Fibroblast of mammary gland (primary cell): ENCODE measurements at regions not wholly inside any gene's neighbourhood (a gene's known extent, or its start where the extent isn't known, plus 50 kb on each side); places are given as distances from the start of the nearest gene placed in this dataset.

Experiments
- DNase-seq: peaks from one replicate; pipeline ENCODE4 v3.0.0-alpha.2; 2010; ENCODE audit warnings: low read depth
- H3K4me3 ChIP-seq: 2 replicates; pipeline ENCODE4 v1.5.1; 2011; ENCODE audit warnings: low read depth, mild to moderate bottlenecking, low read length, moderate library complexity; ENCODE audit not compliant: control insufficient read depth
- TF ChIP-seq, protein P1 (sequence below): conservative IDR thresholded peaks from 2 replicates; pipeline ENCODE4 v1.5.1; 2011; ENCODE audit warnings: low read depth, low read length, inconsistent platforms; ENCODE audit not compliant: control insufficient read depth, insufficient read depth

DNA sequence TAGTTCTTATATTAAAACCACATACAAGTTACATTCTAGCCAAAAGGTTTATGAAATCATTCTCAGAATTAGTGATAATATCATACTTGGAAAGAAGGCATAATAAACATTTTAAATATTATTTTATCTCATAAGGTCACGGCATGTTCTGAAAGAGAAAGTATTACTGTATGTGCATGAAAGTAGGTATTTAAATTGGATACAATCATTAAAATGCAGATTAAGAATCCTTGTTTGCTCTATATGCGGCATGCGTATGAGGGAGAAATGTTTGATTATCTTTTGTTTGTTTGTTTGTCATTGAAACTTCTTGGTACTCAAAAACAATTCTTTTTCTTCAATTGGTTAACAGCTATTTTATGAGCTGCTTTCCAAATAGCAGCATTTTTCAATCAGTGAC is 183.9 kb upstream of the TLL1 start:
- no peak overlapping the region for H3K4me3 ChIP-seq
- TF ChIP-seq, protein P1, sequence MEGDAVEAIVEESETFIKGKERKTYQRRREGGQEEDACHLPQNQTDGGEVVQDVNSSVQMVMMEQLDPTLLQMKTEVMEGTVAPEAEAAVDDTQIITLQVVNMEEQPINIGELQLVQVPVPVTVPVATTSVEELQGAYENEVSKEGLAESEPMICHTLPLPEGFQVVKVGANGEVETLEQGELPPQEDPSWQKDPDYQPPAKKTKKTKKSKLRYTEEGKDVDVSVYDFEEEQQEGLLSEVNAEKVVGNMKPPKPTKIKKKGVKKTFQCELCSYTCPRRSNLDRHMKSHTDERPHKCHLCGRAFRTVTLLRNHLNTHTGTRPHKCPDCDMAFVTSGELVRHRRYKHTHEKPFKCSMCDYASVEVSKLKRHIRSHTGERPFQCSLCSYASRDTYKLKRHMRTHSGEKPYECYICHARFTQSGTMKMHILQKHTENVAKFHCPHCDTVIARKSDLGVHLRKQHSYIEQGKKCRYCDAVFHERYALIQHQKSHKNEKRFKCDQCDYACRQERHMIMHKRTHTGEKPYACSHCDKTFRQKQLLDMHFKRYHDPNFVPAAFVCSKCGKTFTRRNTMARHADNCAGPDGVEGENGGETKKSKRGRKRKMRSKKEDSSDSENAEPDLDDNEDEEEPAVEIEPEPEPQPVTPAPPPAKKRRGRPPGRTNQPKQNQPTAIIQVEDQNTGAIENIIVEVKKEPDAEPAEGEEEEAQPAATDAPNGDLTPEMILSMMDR = no peak
- no peak for DNase-seq

- H3K4me3 ChIP-seq = no peak overlapping the region
- TF ChIP-seq, protein P1 = no peak
- DNase-seq = peak; percentile 62
Observed at GRCh38 chr4:165692082-165692481, 181.0 kb upstream of the TLL1 start.

- H3K4me3 ChIP-seq = no peak overlapping the region
- no peak for DNase-seq
- TF ChIP-seq, protein P1 = no peak
Observed at GRCh38 chr4:165698272-165698671, 174.8 kb upstream of the TLL1 start.

DNA sequence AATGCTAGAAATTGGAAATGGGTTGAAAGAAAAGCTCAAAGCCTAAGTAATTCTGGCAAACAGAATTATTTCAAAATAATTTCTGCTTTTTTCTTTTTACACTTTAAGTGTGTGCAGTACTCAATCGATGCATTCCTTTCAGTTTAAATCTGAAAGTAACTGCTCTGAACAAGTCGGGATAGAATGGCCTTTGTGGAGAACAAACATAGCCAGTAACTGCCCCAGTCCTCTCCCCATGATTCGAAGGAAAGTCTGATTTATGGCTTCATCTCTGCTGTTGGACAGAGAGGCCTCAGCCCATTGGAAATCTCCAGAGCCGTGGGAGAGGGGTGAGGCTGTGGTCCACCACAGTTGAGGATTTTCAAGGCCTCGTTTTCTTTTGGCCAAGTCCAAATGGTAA is 174.0 kb upstream of the TLL1 start:
- TF ChIP-seq, protein P1 = no peak
- DNase-seq = no peak
- H3K4me3 ChIP-seq = no peak overlapping the region

DNA sequence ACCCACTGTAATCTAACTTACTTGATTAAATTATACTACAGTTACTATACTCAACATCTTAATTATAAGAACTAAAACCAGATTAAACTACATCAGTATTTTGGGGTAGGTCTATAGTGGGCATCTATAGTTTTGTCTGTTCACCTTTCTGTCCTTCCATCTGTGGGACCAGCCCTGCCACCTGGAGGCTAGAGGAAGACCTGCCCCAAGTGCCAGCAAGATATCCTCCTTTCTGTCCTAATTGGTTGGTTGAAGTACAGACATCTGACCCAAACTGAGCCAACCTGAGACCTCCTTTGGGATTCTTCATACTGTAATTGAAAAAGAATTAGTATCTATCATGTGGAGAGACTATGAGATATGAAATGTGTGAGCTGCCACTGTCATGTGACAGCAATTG is 172.2 kb upstream of the TLL1 start:
- no peak for DNase-seq
- H3K4me3 ChIP-seq = no peak overlapping the region
- TF ChIP-seq, protein P1 = peak; percentile 29

DNA sequence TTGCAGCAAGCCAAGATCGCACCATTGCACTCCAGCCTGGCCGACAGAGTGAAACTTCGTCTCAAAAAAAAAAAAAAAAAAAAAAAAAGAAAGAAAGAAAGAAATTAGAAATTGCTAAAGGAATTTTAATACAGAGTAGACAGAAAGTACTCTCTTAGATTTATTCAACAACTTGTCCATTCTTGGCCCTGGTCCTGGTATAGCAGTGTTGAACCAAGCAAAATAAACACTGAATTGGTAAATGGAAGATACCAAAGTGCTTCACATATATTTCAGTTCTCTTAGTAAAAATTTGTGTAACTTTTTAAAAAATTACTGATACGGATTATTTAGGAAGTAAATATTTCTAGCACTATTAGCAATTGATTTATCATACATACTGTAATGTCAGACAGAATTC is 165.9 kb upstream of the TLL1 start:
- no peak for DNase-seq
- no peak overlapping the region for H3K4me3 ChIP-seq
- TF ChIP-seq, protein P1 = no peak

- TF ChIP-seq, protein P1 = no peak
- H3K4me3 ChIP-seq = no peak overlapping the region
- DNase-seq = no peak
Observed at GRCh38 chr4:165709516-165709915, 163.5 kb upstream of the TLL1 start.
